HG03439 (cell line): ENCODE measurements at regions not wholly inside any gene's neighbourhood (a gene's known extent, or its start where the extent isn't known, plus 50 kb on each side); places are given as distances from the start of the nearest gene placed in this dataset.
A peak's percentile ranks its signal among the peaks of the same experiment; 100 is the strongest.
"Not testable (repeated sequence)": the region's sequence is repeated elsewhere in the genome, so short reads cannot be mapped to it uniquely, and the experiment has no call there.

ENCODE experiments used
- ATAC-seq: cut with Tn5 transposase; IDR thresholded peaks from one replicate; pipeline ENCODE4 v1.9.1; 2021; ENCODE audit warnings: mild to moderate bottlenecking, moderate library complexity; ENCODE audit not compliant: unreplicated experiment

DNA sequence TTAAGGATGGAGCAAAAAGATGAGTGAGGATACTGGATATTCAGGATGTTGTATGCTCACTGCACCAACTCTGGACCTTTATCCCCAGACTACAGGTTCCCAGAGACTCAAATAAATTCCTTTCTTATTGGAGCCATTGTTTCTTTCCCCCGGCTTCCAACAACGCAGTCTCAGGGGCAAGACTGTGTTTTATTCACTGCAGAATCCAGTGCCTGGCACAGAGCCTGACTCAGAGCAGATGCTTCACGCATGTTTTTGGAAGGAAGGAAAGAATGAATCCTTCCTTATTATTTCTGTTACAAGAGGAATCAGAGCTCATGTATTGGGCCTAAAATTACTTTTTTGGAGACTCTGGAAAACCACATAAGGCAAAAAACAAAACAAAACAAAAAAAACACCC, 96.0 kb upstream of the VGLL4 start:
- no peak for ATAC-seq

DNA sequence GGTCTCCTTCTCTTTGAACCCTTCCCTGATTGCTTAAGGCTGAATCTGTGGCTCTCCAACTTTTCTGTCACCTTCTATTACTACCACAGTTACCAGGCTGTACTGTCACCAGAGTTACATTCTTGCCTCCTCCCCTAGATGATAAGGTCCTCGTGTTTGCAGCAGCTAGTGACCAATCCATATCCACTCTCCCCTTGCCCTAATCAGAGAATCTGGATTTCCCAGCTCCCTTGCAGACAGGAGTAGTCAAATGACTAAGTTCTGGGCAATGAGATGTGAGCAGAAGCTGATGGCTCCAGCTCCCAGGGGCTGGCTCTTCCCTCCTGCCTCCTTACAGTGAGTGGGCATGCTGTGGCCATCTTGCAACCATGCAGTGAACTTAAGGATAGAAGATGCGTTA, 95.4 kb upstream of the VGLL4 start:
- no peak for ATAC-seq

DNA sequence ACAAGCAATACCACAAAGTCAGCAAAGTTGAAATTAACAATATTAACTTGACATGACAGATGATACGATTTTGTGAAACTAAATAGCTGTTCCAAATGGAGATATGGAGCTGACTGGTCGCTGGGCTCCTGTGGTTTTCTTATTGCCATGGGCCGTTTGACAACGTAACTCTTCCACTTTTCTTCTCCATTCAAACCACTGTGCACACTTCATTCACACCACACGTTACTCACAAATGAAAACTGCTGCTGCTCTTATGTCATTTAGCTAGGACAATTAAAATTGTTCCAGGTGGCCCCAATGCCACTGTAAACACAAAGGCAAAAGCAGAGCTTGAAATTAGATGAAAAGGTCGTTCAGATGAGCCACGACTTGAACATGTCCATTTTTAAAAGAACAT, 94.0 kb upstream of the VGLL4 start:
- no peak for ATAC-seq

DNA sequence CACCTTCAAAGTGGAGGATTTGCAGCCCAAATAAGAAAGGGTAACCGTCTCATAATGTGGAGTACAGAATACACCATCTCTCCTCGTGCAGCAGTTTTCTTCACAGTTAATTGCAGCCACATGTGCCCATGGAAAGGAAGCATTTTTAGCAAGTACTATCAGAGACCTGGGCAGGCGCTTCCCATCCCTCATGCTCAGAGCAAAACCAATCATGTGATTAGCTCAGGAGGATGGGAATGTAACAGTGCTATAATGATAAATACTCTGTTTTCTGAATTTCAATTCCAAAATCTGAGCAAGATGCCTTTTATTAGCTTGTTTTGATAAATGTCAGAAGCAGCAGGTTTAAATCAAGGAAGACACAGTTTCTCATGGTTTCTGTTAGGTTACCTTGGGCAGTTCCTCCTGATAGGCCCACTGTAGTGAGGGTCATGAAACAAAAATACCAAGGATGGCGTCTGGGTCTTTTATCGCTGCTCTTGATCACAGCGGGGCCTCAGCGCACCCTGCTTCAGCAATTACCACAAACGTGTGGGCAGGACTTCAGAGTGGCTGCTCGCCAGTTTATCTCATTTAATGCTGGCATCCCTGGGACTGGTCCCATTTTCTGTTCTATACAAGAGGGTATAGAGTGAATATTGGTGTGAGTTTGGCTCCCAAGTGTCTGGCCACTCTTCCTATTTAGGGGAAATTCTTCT, 92.6 kb upstream of the VGLL4 start:
- ATAC-seq: no peak

DNA sequence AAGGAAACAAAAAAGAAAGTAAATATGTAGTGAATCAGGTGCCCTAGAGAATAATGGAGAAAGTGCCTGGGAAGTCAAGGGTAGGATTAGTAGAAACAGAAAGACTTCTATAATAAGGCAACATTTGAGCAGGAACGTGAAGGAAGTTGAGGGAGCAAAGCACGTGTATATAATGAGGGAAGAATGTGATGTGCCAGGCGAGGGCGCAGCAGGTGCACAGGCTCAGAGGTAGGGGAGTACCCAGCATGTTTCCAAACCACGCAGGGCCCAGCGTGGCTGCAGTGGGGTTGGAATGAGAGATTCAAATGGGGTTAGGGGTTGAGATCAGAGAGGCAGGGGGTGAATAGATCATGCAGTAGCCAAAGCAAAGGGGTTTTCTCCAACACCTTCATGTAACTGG, 91.9 kb upstream of the VGLL4 start:
- no peak for ATAC-seq

DNA sequence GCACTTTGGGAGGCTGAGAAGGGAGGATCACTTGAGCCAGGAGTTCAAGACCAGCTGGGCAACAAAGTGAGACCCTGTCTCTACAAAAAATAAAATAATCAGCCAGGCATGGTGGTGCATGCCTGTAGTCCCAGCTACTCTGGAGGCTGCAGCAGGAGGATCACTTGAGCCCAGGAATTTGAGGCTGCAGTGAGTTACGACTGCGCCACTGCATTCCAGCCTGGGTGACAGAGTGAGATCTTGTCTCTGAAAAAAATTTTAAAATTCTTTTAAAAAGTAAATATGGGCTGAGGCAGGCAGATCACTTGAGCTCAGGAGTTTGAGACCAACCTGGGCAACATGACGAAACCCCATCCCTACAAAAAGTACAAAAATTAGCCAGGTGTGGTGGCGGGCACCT, 91.4 kb upstream of the VGLL4 start:
- ATAC-seq: not testable (repeated sequence)

DNA sequence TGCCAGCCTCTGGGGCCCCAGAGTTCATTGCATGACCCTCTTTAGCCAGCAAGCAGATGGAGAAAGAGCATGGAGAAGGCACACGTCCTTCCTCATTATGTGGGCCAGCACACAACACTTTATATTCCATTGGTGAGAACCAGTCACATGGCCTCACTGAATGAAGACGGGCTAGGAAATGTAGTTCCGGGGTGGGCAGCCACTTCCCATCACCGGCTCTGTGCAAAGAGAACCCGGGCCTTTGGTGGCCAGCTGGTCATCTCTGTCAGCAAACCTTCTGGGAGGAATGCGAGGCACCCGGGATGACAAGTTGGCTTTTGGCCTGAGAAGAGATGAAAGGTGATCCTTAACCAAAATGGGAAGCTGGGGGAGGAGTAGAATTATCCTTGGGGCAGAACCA, 90.2 kb upstream of the VGLL4 start:
- ATAC-seq: no peak

DNA sequence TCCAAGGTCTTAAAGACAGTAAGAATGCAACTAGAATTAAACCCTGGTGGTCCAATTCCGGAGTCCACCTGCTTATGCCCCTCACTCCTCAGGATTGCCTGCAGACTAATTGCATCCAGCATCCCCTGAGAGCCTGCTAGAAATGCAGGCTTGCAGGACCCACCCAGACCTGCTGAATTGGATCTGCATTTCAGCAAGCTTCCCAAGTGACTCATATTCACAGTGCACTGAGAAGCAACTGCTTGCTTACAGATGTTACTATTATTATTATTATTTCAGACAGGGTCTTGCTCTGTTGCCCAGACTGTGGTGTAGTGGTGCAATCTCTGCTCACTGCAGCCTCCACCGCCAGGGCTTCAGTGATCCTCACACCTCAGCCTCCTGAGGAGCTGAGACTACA, 83.5 kb upstream of the VGLL4 start:
- no peak for ATAC-seq

DNA sequence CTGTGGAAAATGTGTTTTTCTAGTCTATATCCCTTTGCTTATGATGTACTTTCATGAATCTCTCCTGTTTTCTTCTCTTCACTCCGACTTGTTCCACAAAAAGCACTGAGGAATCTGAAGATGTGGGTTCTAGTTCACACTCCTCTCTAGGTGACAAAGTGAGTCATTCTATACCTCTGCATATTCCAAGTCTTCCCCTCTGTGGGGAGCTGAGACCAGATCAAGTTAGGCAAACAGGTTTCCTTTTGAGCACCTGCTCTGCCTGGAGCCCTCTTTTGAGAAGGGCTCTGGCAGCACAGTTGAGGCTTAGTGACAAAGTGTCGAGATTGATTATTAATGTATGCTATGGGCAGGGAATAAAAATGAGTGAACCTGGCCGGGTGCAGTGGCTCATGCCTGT, 82.4 kb upstream of the VGLL4 start:
- no peak for ATAC-seq

DNA sequence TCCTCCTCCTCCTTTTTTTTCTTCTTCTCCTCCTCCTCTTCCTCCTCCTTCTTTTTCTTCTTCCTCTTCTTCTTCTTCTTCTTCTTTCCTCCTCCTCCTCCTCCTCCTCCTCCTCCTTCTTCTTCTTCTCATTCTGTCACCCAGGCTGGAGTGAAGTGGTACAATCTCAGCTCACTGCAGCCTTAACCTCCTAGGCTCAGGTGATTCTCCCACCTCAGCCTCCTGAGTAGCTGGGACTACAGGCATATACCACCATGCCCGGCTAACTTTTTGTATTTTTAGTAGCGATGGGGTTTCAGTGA, 81.6 kb upstream of the VGLL4 start:
- not testable (repeated sequence) for ATAC-seq

DNA sequence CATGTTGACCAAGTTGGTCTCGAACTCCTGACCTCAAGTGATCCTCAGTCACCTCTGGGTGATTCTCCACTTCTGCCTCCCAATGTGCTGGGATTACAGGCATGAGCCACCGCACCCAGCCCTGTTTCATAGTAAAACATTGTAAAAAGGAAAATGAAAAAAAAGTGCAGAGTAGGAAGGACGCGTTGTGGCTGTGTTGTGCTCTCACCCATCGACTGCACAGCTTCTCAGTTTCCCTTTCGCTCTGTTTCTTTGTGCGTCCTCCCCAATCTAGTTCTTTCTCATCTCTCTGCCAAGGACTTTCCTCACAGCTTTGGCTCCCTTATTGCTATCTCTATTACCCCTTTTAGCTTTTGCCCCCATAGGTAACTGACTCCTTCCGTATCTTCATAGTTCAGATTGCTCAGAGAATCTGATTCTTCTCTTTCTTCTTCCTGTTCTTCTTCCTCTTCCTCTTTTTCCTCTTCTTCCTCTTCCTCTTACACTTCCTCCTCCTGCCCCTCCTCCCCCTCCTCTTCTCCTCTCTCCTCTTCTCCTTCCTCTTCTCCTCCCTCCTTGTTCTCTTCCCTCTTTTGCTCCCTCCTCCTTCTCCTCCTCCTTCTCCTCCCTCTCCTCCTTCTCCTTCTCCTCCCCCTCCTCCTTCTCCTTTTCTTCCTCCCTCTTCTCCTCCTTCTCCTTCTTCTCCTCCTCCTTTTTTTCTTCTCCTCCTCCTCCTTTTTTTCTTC, 81.1 kb upstream of the VGLL4 start:
- no peak for ATAC-seq

DNA sequence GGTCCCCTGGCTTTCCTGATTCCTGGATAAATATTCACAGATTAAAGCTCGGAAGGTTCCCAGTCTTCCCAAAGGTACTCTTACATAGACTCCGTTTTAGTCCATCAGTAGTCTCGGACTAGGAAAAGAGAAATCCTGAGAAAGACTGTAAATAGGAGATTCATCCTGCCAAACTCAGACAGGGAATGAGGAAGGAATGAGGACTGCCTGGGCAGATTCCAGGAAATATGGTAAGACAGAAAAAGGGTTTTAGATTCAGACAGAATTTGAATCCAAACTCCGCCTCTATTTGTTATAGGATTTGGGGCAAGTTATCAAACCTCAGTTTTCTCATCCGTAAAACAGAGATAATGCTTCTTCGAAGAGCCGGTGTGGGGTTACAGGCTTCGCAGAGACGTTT, 77.8 kb upstream of the VGLL4 start:
- no peak for ATAC-seq

DNA sequence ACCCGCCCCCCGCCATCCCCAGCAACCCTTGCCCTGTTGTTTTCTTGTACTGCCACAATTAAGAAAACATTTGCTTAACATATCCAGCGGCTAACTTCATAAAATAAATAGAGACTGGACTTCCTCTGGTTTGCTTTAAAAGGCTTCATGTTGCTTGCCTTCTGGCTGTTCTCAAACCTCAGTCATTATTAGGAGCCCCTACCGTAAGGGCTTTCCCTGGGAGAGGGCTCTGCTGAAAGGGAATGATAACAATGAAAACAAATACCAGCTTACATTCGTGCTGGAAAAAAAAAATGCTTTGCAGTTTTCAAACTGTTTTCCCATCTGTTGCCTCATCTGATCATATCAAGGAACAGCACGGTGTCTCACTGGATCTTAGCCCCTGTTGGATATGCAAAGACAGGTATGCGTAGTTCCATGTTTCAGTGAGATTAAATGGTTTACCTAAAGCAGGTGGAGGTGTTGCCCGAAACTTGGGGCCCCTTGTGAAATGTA, 77.2 kb upstream of the VGLL4 start:
- ATAC-seq: no peak

DNA sequence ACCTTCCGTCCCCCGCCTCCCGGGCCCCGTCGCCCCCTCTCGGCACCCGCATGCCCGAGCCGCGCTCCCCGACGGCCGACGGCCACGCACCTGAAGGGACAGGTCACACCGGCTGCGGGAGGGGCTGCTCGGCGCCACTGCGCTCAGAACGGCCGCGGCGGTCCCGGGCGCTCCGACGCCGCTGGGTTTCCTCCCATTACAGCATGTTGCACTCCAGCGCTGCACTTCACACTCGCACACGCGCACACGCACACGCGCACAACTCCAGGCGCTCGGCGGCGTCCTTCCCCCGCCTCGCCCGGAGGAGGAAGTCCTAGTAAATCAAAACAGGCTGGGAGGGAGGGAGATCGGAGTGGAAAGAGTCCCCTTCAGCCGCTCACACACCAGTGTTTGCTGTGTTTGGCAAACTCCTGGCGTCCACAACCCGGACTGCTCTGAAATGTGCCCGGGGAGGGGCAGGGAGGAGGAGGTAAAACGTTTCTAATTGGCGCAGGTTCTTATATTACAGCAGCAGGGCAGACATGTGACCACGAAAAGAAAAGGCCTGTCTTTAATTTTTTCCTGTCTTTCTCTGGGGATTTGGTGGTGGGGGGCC, 76.7 kb upstream of the VGLL4 start:
- ATAC-seq: peak; percentile 39

DNA sequence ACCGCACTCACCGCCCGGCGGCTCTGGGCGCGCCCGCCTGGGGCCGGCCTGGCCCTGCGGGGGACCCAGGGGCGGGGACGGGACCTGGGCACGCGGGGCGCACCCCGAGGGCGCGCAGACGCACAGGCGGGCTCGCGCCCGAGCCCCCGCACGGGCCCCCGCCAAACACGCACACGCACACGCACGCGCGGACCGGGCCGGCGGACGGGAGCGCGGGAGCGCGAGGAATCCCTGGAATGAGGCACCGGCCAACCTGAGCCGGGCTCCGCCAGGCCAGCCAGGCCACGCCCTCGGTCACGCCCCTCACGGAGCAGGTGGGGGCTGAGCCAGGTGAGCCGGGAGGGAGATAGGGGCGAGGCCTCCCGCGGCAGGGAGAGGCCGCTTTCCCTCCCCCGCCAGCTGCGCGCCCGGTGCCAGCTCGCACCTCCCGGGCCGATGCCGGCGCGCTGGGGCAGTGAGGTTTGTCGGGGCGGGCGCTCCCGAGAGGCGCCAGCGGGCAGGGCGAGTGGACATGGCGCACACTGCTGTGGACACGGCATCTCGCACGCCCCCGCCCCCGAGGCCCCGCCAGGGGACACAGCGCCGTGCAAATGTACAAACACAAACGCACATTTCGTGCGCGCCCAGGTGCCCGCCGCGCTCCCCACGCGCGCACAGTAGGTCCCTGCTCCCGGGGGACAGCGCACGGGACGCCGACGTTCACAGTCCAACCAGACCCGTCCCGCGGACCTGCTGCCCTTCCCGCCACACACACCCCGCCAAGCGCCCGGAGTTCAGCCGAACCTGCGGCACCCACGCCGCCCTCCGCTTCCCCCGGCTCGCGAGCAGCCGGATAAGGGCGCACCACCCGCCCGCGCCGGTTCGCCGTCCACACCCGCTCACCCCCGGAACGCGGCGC, 75.9 kb upstream of the VGLL4 start:
- ATAC-seq: peak; percentile 74

DNA sequence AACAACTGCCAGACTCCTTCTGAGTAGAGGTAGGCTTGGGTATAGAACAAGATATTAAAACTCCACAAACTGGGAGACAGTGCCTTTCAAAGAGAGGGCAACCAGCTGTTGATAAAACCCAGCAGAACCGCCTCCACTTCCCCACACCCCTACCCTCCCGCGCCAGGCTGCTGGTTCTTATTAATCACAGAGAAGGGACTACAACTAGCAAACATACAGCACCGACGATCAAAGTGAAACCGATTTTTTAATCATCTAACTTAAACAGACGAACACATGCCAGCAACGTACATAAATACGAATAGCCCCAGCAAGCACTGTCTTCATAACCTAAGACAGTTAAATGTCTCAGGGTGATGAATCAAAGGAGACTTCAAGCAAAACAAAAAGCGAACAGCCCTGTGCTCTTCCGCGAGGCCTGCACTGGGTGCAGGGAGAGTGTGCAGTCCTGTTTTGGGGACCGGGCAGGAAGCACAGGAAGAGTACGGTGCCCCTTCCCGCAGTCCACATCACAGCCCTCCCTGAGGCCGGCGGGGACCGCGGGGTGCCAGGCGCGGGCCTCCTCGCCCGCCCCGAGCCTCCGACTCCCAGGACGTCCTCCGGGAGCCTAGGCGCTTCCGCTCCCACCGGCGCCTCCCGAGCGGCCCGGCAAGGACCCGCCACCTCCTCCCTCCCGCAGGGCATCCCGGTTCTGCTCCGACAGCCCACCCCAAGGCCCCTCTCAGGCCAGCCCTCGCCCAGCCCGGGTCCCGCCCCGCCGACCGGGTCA, 75.1 kb upstream of the VGLL4 start:
- peak; percentile 24 for ATAC-seq

DNA sequence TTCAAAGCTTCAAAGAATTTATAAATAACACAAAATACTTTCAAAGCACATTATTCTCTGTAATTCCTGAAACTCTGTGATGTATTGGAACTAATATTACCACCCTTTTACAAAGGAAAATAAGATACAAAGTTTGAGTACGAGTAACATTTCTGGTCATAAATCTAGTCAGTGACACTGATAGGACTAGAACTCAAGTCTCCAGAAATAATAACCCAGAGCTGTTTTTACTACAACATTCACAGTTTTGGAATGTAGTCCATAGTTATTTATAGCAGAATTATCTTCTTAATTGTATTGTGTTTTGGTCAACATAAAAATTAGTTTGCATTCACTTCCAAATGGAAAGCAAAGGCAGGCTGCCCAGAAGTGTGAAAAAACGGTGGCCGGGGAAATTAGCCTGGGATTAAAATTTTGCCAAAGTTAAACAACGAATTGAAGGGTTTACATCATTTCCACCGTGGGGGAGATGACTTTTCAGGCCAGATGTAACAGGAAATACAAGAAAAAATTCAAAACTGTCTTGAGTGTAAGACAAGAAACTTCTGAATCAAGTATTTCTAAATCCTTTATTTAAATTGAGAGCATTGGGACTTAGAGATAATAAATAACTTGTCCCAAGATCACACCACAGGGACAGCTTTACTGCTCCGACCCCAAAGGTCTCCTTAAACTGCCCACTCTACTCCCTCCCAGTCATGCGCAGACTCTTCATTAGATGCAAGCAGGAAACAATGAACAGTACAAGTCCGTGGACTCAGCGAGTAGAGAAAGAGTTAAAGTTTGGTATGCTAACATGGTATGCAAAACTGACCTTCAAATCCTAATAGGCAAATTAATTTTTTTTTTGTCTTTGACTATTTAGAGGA, 74.3 kb upstream of the VGLL4 start:
- ATAC-seq: peak; percentile 20

DNA sequence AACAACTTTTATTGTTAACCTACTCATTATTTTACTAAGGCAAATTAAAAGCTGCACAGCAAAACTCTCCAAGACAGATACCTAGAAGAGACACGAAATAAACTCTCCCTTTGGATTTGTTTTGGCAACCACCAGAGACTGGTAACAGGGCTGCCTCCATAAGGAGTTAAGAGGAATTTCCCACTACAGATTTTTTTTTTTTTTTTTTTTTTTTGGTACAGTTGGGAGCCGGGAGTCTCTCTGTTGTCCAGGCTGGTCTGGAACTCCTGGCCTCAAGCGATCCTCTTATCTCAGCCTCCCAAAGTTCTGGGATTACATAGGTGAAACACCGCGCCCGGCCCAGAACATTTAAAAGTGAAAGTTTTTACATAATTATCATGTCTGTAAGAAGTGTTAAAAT, 73.6 kb upstream of the VGLL4 start:
- ATAC-seq: no peak

DNA sequence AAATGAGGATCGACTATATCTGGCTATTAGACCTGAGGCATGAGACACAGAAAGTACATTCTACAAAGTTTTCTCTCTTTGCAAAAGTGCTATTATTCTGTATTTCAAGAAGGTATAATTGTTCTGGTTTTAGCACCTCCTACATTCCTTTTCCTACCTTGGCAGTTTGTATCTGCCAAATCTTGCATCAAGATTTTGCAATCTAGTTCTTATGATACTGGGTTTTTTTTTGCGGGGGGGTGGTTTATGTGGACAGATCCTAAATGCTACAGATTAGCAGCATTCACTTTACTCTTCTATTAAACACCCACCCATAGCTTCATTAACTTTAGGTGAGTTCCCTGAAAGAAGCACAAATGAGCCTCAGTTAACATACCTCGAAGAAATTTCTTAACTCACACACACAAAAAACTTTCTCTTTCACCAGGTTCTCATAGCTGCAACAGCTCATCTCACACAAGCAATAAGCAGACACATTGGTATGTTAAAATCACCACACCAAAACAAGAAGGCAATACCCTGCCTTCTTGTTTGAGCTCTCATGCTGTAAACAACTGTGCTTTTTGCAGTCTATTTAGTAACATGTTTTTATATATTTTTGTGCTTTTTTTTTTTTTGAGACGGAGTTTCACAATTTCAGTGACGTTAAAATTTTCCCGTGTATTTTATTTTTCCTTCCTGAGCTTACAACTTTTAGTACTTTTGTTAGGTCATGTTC, 73.0 kb upstream of the VGLL4 start:
- no peak for ATAC-seq
